HG03520 (cell line): ENCODE measurements at regions not wholly inside any gene's neighbourhood (a gene's known extent, or its start where the extent isn't known, plus 50 kb on each side); places are given as distances from the start of the nearest gene placed in this dataset.

Experiments
- ATAC-seq: cut with Tn5 transposase; IDR thresholded peaks from one replicate; pipeline ENCODE4 v1.9.1; 2021; ENCODE audit warnings: mild to moderate bottlenecking, moderate library complexity; ENCODE audit not compliant: unreplicated experiment

DNA sequence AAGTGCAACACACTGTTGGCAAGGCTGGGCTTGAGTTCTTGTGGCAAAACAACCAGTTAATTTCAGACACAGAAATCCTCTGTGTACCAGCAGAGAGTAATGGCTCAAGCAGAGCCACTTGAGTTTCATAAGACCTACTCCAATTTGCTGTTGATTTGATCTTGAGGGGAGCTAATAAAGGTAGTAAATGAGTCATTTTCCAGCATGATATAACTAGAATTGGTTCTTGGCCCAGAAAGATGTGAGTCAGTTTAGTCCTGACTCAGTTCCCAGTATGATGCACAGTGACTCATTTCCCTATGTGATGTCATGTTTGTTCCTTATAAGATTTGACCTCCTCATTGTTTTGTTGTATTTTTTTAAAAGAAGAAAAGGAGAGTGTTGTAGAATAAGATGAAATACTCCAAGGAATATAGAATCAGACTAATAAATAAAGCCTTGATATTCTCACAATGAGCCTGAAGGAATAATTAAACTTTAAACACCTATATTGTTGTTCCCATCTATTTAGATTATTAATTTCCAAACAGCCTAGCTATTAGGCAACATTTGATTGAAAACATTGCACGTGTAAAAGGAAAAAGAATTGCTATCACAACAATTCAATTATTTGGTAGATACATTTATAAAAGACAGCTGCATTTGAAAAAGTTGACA lies 186.2 kb downstream of the REEP3 start:
- peak; percentile 89 for ATAC-seq

- no peak for ATAC-seq
These were observed 187.2 kb downstream of the REEP3 start for GRCh38 chr10:63708421-63708820.

DNA sequence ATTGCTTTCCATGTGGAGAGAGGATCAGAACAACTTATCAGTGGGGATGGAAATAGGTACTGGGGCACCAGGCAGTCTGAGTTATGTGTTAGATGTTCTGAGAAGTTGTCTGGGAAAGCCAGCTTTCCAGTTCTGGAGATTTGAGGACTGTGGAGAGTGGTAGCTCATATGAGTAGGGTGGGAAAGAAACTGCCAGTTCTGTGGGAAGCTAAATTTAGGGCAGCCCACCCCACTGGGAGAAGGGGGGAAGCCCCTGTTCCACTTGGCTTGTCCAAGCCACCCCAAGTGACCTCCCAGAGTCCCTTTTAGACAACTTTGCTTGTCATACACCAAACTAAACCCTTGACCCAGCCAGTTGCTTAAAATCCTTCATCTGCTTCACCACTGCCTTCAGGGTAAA lies 189.5 kb downstream of the REEP3 start:
- no peak for ATAC-seq

DNA sequence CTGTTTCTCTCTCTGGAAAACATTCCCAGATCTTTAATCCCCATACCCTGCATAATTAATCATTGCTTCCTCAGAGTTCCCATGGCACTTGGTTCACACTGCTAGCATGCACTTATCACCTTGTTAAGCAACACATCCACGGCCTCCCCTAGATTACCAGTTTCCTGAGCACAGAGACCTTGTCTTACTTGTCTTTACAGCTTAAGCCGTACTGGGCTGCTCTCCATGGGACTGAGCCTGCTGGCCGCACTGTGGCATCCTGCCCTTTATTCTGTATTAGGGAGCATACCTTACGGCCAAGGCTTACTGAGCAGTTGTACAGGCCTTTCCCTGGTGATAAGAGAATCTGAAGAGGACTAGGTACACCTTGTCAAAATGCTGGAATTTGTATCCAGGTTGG lies 190.2 kb downstream of the REEP3 start:
- ATAC-seq: no peak

DNA sequence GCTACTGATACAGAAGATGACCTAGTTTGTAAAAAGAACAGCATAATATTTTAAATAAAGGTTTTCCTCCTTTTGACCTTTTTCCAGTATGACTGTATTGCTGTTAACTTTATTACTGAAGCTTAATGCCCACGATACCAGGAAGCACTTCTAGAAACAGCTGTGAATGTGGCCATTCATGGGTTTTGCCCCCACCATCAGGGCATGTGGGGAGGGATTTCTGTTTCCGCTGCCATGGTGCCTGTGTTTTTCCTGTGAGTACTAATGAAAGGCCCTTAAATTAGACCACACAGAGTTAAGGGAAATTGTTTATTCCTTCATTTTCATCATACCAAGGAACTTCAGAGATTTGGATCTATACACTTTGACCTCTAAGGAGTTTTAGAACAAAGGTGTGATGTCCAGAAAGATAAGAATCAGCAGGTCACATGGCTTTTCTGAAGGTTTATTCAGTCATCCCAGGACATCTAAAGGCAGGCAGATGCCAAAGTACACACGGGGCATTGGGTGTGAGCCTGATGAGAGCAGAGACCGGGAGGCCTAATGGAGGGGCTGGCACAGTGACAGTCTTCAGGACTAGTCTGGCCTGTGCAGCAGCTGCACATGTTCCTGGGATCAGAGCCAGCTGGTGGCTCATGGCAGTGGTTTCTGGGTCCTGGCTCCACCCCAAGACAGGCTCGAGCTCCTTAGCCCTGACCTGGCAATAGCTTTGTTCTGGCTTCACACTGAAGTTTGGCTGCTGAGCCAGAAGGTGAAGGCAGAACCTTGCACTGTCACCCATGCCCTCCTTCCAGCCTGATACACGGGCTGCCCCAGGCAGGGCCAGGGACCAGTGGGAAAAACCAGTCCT lies 190.9 kb downstream of the REEP3 start:
- ATAC-seq: no peak

- ATAC-seq: no peak
These were observed 191.5 kb downstream of the REEP3 start for GRCh38 chr10:63712717-63713115.

- ATAC-seq: no peak
These were observed 192.3 kb downstream of the REEP3 start for GRCh38 chr10:63713191-63714144.

DNA sequence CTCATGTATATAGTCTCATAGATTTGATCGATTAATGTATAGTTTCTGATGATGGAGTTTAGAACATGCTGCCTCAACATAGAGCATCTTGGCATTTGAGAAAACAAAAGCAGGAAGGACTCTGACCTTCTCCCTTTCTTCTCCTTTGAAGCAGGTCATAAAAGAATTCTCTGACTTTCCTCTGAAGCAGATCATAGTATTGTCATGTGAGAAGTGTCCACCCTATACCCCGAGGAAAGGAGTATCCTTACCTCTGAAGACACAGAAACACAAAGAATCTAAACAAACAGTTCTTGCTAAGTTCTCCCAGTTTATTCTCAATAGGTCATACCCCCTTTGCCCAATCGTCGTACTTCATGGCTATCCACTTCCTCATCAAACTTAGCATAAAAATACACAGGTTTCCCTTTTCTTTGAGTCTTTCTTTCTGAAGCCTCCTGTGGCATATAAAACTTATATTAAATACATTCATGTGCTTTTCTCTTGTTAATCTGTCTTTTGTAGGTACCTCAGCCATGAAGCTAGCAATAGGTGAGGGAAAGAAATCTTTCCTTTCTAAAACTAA lies 194.9 kb downstream of the REEP3 start:
- ATAC-seq: no peak

DNA sequence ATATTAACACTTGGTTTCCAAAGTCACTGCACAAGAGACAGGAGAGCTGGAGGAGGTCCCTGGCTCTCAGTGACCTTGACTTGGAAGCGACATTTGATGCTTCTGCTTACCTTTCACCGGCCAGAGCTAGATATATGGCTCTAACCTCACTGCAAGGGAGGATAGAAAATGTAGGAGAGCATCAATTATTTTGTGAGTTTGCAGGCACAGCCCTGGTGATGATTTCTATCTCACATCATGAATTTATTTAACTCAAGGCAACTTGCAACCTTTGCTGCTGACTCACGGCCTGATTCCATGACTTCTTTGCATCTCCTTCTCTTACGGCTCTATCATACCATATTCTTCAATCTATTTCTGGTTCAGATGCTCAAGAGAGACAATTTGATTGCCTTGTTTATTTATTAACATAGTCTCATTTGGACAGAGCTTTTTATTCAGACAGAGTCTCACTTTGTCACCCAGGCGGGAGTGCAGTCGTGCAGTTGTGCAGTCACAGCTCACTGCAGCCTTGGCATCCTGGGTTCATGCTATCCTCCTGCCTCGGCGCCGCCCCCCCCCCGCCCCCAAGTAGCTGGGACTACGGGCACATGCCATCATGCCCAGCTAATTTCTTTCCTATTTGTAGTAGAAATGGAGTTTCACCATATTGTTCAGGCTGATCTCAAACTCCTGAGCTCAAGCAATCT lies 196.0 kb downstream of the REEP3 start:
- ATAC-seq: no peak

DNA sequence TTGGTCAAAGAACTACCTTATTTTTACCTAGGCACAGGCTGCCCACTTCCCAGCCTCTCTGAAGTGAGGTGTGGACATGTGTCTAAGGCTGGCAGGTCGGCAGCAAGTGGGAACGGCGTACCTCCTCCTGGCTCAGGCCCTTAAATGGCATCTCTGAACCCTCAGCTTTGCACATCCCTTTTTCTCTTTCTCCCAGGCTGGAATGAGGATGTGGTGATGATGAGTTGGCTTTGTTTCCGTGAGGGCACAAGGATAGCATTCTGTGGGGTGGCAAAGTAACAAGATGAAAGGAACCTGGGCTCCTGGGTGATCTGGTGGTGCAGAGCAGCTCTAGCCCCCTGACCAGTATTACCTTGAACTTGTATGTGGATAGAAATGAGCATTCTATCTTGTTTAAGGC lies 196.8 kb downstream of the REEP3 start:
- ATAC-seq: no peak

- no peak for ATAC-seq
These were observed 197.2 kb downstream of the REEP3 start for GRCh38 chr10:63718421-63718820.

GRCh38 chr10:63719226-63719856 lies 198.1 kb downstream of the REEP3 start:
- ATAC-seq: no peak

DNA sequence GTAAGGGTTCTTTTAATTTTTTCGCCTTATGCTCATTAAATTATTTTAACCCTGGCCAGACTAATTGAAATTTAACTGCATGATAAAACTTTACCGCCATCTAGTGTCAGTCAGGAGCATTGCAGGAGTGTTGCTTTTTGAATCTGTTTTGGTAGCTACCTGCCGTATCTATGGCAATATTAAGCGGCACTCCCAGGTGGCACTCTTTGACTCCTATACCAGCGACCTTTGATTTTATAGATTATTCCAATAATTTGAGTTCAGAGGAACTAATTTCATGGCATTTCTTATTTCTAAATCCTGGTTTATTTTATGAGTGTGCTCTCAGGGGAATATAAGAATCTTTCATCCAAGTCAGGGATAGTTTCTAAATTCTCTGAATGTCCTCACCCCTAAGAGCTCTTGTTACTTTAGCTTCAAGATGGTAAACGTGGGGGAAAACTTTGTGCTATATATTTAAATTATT lies 198.9 kb downstream of the REEP3 start:
- peak; percentile 39 for ATAC-seq

GRCh38 chr10:63720676-63721075 lies 199.5 kb downstream of the REEP3 start:
- ATAC-seq: peak; percentile 44

GRCh38 chr10:63722537-63722936 lies 201.3 kb downstream of the REEP3 start:
- ATAC-seq: no peak

GRCh38 chr10:63723320-63723719 lies 202.1 kb downstream of the REEP3 start:
- no peak for ATAC-seq

DNA sequence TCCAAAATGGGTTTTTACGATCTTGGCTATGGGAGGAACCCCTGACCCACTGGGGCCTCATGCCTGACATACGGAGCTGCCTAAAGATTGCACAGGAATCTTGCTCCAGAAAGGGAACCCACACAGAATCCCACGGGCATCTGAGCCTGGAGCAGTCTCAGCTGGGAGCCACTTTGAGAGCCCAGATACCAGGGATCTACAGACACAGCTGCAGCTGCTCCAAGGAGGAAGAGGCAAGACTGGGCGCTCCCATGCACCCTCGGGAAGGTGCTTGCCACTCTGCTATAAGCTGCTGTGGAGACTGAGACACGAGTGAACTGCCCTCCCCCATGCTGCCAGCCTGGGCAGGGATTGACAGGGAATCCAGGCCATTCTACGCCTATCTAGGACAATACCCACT lies 202.5 kb downstream of the REEP3 start:
- no peak for ATAC-seq

- no peak for ATAC-seq
These were observed 203.7 kb downstream of the REEP3 start for GRCh38 chr10:63724922-63725321.

DNA sequence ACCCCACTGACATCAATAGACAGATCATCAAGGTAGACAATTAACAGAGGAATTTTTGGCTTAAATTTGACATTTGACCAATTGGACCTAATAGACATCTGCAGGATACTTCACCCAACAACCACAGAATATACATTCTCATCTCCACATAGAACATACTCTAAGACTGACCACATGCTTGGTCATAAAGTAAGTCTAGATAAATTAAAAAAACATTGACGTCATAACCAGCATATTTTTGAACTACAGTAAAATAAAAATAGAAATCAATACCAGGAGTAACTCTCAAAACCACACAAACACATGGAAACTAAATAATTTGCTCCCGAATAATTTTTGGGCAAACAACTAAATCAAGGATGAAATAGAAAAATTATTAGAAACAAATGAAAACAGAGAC lies 205.7 kb downstream of the REEP3 start:
- no peak for ATAC-seq

- no peak for ATAC-seq
These were observed 206.4 kb downstream of the REEP3 start for GRCh38 chr10:63727636-63728035.
